ENCODE measurements at regions not wholly inside any gene's neighbourhood (a gene's known extent, or its start where the extent isn't known, plus 50 kb on each side); places are given as distances from the start of the nearest gene placed in this dataset.

DNA sequence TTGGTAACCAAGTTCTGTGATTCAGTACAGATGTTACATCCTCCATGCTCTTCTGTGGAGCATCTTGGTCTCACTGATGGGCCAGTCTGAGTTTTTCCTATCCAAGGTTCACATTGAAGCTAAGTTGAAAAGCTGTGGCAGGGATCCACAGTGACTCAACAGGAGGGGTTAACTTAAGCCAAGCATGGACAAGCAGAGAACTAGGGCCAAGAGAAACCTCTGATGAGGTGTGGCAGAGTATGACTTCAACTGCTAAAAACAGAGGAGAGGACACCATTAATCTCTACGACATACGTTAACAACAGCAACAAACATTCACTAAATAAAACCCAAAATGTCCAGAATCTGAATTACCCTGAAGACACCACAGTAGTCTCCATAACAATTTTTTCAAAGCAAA is 268.1 kb upstream of the UBE2E2 start:
- TF ChIP-seq, protein P1, sequence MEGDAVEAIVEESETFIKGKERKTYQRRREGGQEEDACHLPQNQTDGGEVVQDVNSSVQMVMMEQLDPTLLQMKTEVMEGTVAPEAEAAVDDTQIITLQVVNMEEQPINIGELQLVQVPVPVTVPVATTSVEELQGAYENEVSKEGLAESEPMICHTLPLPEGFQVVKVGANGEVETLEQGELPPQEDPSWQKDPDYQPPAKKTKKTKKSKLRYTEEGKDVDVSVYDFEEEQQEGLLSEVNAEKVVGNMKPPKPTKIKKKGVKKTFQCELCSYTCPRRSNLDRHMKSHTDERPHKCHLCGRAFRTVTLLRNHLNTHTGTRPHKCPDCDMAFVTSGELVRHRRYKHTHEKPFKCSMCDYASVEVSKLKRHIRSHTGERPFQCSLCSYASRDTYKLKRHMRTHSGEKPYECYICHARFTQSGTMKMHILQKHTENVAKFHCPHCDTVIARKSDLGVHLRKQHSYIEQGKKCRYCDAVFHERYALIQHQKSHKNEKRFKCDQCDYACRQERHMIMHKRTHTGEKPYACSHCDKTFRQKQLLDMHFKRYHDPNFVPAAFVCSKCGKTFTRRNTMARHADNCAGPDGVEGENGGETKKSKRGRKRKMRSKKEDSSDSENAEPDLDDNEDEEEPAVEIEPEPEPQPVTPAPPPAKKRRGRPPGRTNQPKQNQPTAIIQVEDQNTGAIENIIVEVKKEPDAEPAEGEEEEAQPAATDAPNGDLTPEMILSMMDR (IDR thresholded peaks at IDR 0.05): no peak
- H3K4me1 ChIP-seq (ENCODE audit: control insufficient read depth in 1 of 2, low read depth in 2 of 2): no peaks in the 10 kb centered on the region
- no peak for ATAC-seq (ENCODE audit: insufficient number of reproducible peaks, low FRiP score, low read depth)

DNA sequence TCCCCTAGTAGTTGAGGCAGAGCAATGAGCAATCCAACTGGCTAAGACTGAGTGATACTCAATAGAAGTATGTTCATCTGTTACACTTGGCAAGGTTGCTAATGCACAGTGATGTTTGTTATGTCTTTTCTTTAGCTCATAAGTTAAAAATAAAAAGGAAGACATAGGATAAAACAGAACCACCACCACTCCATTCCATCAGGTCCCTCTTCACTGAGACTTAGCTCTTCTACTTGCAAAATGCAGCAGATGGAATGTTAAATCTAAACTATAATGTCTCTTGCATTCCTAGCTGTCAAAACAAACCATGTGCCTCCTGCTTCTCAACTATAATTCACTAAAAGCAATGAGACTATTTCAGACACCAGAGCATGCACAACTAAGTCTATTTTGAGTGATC is 265.6 kb upstream of the UBE2E2 start:
- TF ChIP-seq, protein P1 (IDR thresholded peaks at IDR 0.05): no peak
- DNase-seq (ENCODE audit: low spot score): no peak
- H3K9me3 ChIP-seq: no peaks in the 10 kb centered on the region
- no peaks in the 10 kb centered on the region for H3K36me3 ChIP-seq
- H3K27me3 ChIP-seq (replicated peaks; ENCODE audit: insufficient read depth): no peaks in the 10 kb centered on the region
- ATAC-seq (ENCODE audit: insufficient number of reproducible peaks, low FRiP score, low read depth): no peak
- H3K4me3 ChIP-seq: no peak overlapping the region
- H3K4me1 ChIP-seq (ENCODE audit: control insufficient read depth in 1 of 2, low read depth in 2 of 2): no peaks in the 10 kb centered on the region
- no peak overlapping the region for H3K27ac ChIP-seq

More for the DNA sequence above, 268.1 kb upstream of the UBE2E2 start:
- no peak for DNase-seq (ENCODE audit: low spot score)
- Histone ChIP-seq H3K9me3 (no peaks in the 10 kb centered on the region), H3K4me3 (no peak overlapping the region), H3K36me3 (no peaks in the 10 kb centered on the region), H3K27me3 (replicated peaks; ENCODE audit: insufficient read depth) (no peaks in the 10 kb centered on the region), H3K27ac (no peak overlapping the region)

DNA sequence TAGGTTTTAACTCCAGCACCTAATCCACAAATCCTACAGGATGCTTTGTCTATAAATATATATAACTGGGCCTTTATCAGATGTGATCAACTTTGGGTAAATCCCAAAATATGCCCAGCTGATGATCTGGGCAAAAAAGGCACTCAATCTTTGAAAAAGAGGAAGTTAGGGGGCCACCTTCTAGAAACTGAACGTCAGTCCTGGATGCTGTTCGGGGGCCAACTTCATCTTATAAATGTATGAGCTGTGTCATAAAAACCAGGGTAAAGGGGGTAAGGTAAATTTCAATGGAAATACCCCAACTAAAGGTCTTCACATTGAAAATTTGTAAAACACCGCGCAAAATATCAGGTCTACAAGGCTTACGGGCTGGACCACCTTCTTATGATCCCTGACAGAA is 264.4 kb upstream of the UBE2E2 start:
- ATAC-seq (ENCODE audit: insufficient number of reproducible peaks, low FRiP score, low read depth) (no peak), DNase-seq (ENCODE audit: low spot score) (no peak)
- TF ChIP-seq, protein P1 (IDR thresholded peaks at IDR 0.05): no peak
- H3K27me3 ChIP-seq (replicated peaks; ENCODE audit: insufficient read depth): no peaks in the 10 kb centered on the region
- no peak overlapping the region for H3K4me3 ChIP-seq
- H3K4me1 ChIP-seq (ENCODE audit: control insufficient read depth in 1 of 2, low read depth in 2 of 2): no peaks in the 10 kb centered on the region
- H3K36me3 ChIP-seq: no peaks in the 10 kb centered on the region
- no peak overlapping the region for H3K27ac ChIP-seq
- H3K9me3 ChIP-seq: no peaks in the 10 kb centered on the region

DNA sequence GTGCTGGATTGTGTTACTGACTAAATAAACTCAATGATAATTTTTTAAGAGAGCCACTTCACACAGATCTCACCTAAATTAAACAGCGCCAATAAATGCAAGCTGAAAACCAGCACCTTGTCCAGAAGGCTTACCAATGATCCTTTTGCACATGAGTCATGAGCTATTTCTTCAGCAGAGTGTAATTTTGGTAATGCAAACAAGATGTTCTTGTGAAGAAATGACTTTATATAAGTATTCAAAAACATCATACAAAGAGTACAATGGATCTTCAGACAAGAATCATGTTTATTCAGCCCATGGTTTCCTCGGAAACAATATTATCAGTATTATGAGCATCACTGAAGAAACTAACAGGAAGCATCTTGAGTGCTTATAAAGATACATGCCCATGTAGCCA is 263.8 kb upstream of the UBE2E2 start:
- Histone ChIP-seq H3K27me3 (replicated peaks; ENCODE audit: insufficient read depth) (no peaks in the 10 kb centered on the region), H3K4me3 (no peak overlapping the region), H3K36me3 (no peaks in the 10 kb centered on the region), H3K9me3 (no peaks in the 10 kb centered on the region), H3K27ac (no peak overlapping the region), H3K4me1 (ENCODE audit: control insufficient read depth in 1 of 2, low read depth in 2 of 2) (no peaks in the 10 kb centered on the region)
- DNase-seq (ENCODE audit: low spot score): no peak
- no peak for ATAC-seq (ENCODE audit: insufficient number of reproducible peaks, low FRiP score, low read depth)
- TF ChIP-seq, protein P1 (IDR thresholded peaks at IDR 0.05): no peak

DNA sequence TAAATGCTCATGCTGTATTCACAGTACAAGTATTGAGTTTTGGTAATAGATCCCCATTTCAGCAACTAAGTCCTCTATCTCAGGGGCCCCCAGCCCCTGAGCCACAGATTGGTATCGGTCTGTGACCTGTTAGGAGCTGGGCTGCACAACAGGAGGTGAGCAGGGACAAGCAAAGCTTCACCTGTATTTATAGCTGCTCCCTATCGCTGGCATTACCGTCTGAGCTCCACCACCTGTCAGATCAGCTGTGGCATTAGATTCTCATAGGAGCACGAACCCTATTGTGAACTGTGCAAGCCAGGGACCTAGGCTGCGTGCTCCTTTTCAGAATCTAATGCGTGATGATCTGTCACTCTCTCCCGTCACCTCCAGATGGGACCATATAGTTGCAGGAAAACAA is 262.8 kb upstream of the UBE2E2 start:
- Histone ChIP-seq H3K27ac (no peak overlapping the region), H3K4me3 (no peak overlapping the region), H3K9me3 (no peaks in the 10 kb centered on the region), H3K27me3 (replicated peaks; ENCODE audit: insufficient read depth) (no peaks in the 10 kb centered on the region), H3K36me3 (no peaks in the 10 kb centered on the region), H3K4me1 (ENCODE audit: control insufficient read depth in 1 of 2, low read depth in 2 of 2) (no peaks in the 10 kb centered on the region)
- DNase-seq (ENCODE audit: low spot score) (no peak), ATAC-seq (ENCODE audit: insufficient number of reproducible peaks, low FRiP score, low read depth) (no peak)
- TF ChIP-seq, protein P1 (IDR thresholded peaks at IDR 0.05): no peak

All from thoracic aorta (tissue), 2 donors.